GM12878 (cell line): ENCODE measurements at regions not wholly inside any gene's neighbourhood (a gene's known extent, or its start where the extent isn't known, plus 50 kb on each side); places are given as distances from the start of the nearest gene placed in this dataset.
"Not testable (repeated sequence)": the region's sequence is repeated elsewhere in the genome, so short reads cannot be mapped to it uniquely, and the experiment has no call there.

ENCODE experiments used
- ATAC-seq: fragments of 200-7000 bp; cut with Tn5 transposase; 3 replicates; pipeline ENCODE4 v1.9.1; 2020; ENCODE audit warnings: mild to moderate bottlenecking, moderate library complexity
- BruUV-seq: library from RNA; stranded (reverse); fragments of 400-500 nt; replicated peaks from 2 replicates; lab custom pipeline; 2021; lab: Mats Ljungman, UMichigan
- CTCF ChIA-PET: fragments of 300-600 bp; sonication (Branson Sonifier 250); formaldehyde crosslinking; extraction: SDS; loops from one replicate; lab custom pipeline; 2021; ENCODE audit warnings: inconsistent platforms; lab: Yijun Ruan, JAX
- POLR2A ChIA-PET: fragments of 350-600 bp; formaldehyde crosslinking; extraction: SDS; loops from one replicate; lab custom pipeline; 2021; ENCODE audit warnings: inconsistent platforms; lab: Charles Lee
- RAD21 ChIA-PET: fragments of 300-600 bp; sonication (Branson Sonifier 250); formaldehyde crosslinking; loops from one replicate; lab custom pipeline; 2023; ENCODE audit warnings: antibody characterized with exemption; ENCODE audit not compliant: unreplicated experiment; lab: Charles Lee
- SMC1A ChIA-PET: fragments of 300-600 bp; sonication (Branson Sonifier 250); formaldehyde crosslinking; loops from one replicate; lab custom pipeline; 2023; ENCODE audit not compliant: unreplicated experiment, uncharacterized antibody; lab: Charles Lee
- DNase-seq: peaks from one replicate; pipeline ENCODE4 v3.0.0-alpha.2; 2011; ENCODE audit warnings: low read depth, low spot score
- FAIRE-seq: peaks from 3 replicates; lab custom pipeline; 2011; peaks lifted over from hg19 to GRCh38; lab: Jason Lieb, UNC
- H2AFZ ChIP-seq: 2 replicates; pipeline ENCODE4 v1.6.0; 2011; ENCODE audit warnings: low read depth, low read length, control low read depth; ENCODE audit not compliant: control insufficient read depth
- H3K27ac ChIP-seq: 2 replicates; pipeline ENCODE4 v1.5.1; 2011; ENCODE audit warnings: control low read depth; ENCODE audit not compliant: control insufficient read depth, insufficient read depth
- H3K27me3 ChIP-seq, 2 experiments: replicated peaks in 1 of 2; 2 replicates each; pipeline versions ENCODE4 v1.6.0 to v1.6.1; 2011; ENCODE audit warnings: low read length in 1 of 2; ENCODE audit not compliant: control insufficient read depth in 2 of 2, insufficient read depth in 2 of 2
- H3K36me3 ChIP-seq, 2 experiments: 2 replicates each; pipeline ENCODE4 v1.5.1; 2011; ENCODE audit warnings: low read length in 1 of 2; ENCODE audit not compliant: control insufficient read depth in 2 of 2, insufficient read depth in 2 of 2
- H3K4me1 ChIP-seq: 2 replicates; pipeline ENCODE4 v1.6.1; 2011; ENCODE audit warnings: mild to moderate bottlenecking, low read length, moderate library complexity, mixed read lengths; ENCODE audit not compliant: control insufficient read depth, insufficient read depth
- H3K4me2 ChIP-seq: 2 replicates; pipeline ENCODE4 v1.6.0; 2011; ENCODE audit warnings: control low read depth; ENCODE audit not compliant: control insufficient read depth, insufficient read depth
- H3K4me3 ChIP-seq: fragments of 200-600 bp; sonication (generic); 2 replicates; pipeline ENCODE4 v1.5.1; 2016
- H3K79me2 ChIP-seq: 2 replicates; pipeline ENCODE4 v1.6.0; 2011; ENCODE audit warnings: low read length; ENCODE audit not compliant: control insufficient read depth, insufficient read depth
- H3K9ac ChIP-seq: 2 replicates; pipeline ENCODE4 v1.8.0; 2011; ENCODE audit warnings: low read length, control low read depth, mixed read lengths; ENCODE audit not compliant: control insufficient read depth, insufficient read depth
- H3K9me3 ChIP-seq: replicated peaks from 3 replicates; pipeline ENCODE4 v1.5.1; 2011; ENCODE audit warnings: mild to moderate bottlenecking, low read length; ENCODE audit not compliant: control insufficient read depth, insufficient read depth
- H4K20me1 ChIP-seq: 2 replicates; pipeline ENCODE4 v1.6.0; 2011; ENCODE audit not compliant: control insufficient read depth, insufficient read depth
- SRF ChIP-seq, 2 experiments: IDR thresholded peaks; 2 replicates each; pipeline ENCODE4 v1.6.1; 2011; ENCODE audit warnings: low read depth in 2 of 2, low read length in 2 of 2, mild to moderate bottlenecking in 1 of 2, moderate library complexity in 1 of 2
- WGBS: methylation state at CpG from one replicate; pipeline ENCODE4 v1.1.6; 2016; ENCODE audit warnings: low lambda C conversion rate; ENCODE audit not compliant: insufficient replicate concordance, insufficient coverage; ENCODE audit errors: missing lambda C conversion rate; 5-methylcytosine and 5-hydroxymethylcytosine counted together
- in situ Hi-C: fragments of 300-500 bp; cut with MboI; formaldehyde crosslinking; loops from 9 replicates; pipeline ENCODE4 v1.14.3; 2018; ENCODE audit warnings: mixed read lengths
- intact Hi-C: fragments of 100-400 bp; cut with micrococcal nuclease; formaldehyde crosslinking; loops from one replicate; pipeline ENCODE4 v1.14.2; 2022; ENCODE audit not compliant: unreplicated experiment

GRCh38 chr21:9728219-9728992, 793.0 kb upstream of the TPTE start:
- H3K27me3 ChIP-seq, DNase-seq, H3K9me3 ChIP-seq, H3K27ac ChIP-seq, H3K9ac ChIP-seq, H3K4me1 ChIP-seq, ATAC-seq, FAIRE-seq, RAD21 ChIA-PET, H4K20me1 ChIP-seq, in situ Hi-C loops, POLR2A ChIA-PET, BruUV-seq, H3K79me2 ChIP-seq, CTCF ChIA-PET, intact Hi-C loops, H3K4me2 ChIP-seq, SMC1A ChIA-PET, H2AFZ ChIP-seq, H3K36me3 ChIP-seq, H3K4me3 ChIP-seq: not testable (repeated sequence)
- 19% methylated on average over 4 of the region's 5 CpGs for WGBS

- Histone ChIP-seq H3K9me3 (no peaks in the 10 kb centered on the region; the same call in 2 of the 3 replicates), H4K20me1 (no peaks in the 10 kb centered on the region), H3K4me3 (no peak overlapping the region), H3K36me3 (no peaks in the 10 kb centered on the region; a peak in 1 of 4 replicates), H3K9ac (no peak overlapping the region), H2AFZ (no peak overlapping the region), H3K27ac (no peak overlapping the region), H3K4me1 (no peaks in the 10 kb centered on the region), H3K4me2 (no peak overlapping the region), H3K79me2 (no peaks in the 10 kb centered on the region), H3K27me3 (no peaks in the 10 kb centered on the region)
- FAIRE-seq (no peak), DNase-seq (no peak), ATAC-seq (no peak)
- ChIA-PET RAD21 (no interaction called here), POLR2A (no interaction called here), SMC1A (no interaction called here), CTCF (no interaction called here)
- intact Hi-C loops (no loop called here), in situ Hi-C loops (no loop called here)
- TF ChIP-seq SRF (IDR thresholded peaks at IDR 0.05; ENCODE audit: low read depth in 2 of 2, low read length in 2 of 2), result no peak
- WGBS, result 13% methylated on average over 3 of the region's 3 CpGs
- BruUV-seq, result no TSS peak
These were observed 790.5 kb upstream of the TPTE start for GRCh38 chr21:9730866-9731265.

GRCh38 chr21:9731317-9731716, 790.1 kb upstream of the TPTE start:
- H3K4me3 ChIP-seq, RAD21 ChIA-PET, H3K9ac ChIP-seq, ATAC-seq, H3K79me2 ChIP-seq, H2AFZ ChIP-seq, DNase-seq, H3K27me3 ChIP-seq, H3K36me3 ChIP-seq, H4K20me1 ChIP-seq, SMC1A ChIA-PET, intact Hi-C loops, POLR2A ChIA-PET, H3K4me1 ChIP-seq, H3K27ac ChIP-seq, BruUV-seq, FAIRE-seq, H3K4me2 ChIP-seq, H3K9me3 ChIP-seq, CTCF ChIA-PET, in situ Hi-C loops: not testable (repeated sequence)
- 14% methylated on average over 5 of the region's 5 CpGs for WGBS

GRCh38 chr21:9732605-9733004, 788.8 kb upstream of the TPTE start:
- FAIRE-seq, RAD21 ChIA-PET, POLR2A ChIA-PET: not testable (repeated sequence)

More at GRCh38 chr21:9732605-9733004, 788.8 kb upstream of the TPTE start:
- H3K27ac ChIP-seq, H2AFZ ChIP-seq, H3K9me3 ChIP-seq, SMC1A ChIA-PET, H3K9ac ChIP-seq, H3K79me2 ChIP-seq, ATAC-seq, H3K4me3 ChIP-seq, H4K20me1 ChIP-seq, H3K36me3 ChIP-seq, in situ Hi-C loops, BruUV-seq, H3K4me1 ChIP-seq, CTCF ChIA-PET, intact Hi-C loops, H3K4me2 ChIP-seq, H3K27me3 ChIP-seq, DNase-seq: not testable (repeated sequence)
- 6% methylated on average over 3 of the region's 3 CpGs for WGBS
